Mucosa of rectum (tissue), 2 donors: ENCODE measurements at regions not wholly inside any gene's neighbourhood (a gene's known extent, or its start where the extent isn't known, plus 50 kb on each side); places are given as distances from the start of the nearest gene placed in this dataset.
"Not testable (repeated sequence)": the region's sequence is repeated elsewhere in the genome, so short reads cannot be mapped to it uniquely, and the experiment has no call there.

Experiments used
- H3K27ac ChIP-seq, 2 donors: one replicate each; pipeline ENCODE4 v1.7.0; 2013; ENCODE audit warnings: inconsistent platforms in 2 of 2, low read depth in 2 of 2, low read length in 2 of 2
- H3K27me3 ChIP-seq, 2 donors: one replicate each; pipeline ENCODE4 v1.7.0; 2013; ENCODE audit warnings: low read length in 2 of 2; ENCODE audit not compliant: control insufficient read depth in 2 of 2, insufficient read depth in 2 of 2
- H3K36me3 ChIP-seq, 2 donors: one replicate each; pipeline ENCODE4 v1.7.0; 2013; ENCODE audit warnings: low read length in 2 of 2; ENCODE audit not compliant: control insufficient read depth in 2 of 2, insufficient read depth in 2 of 2
- H3K4me1 ChIP-seq, 2 donors: one replicate each; pipeline ENCODE4 v1.7.0; 2013; ENCODE audit warnings: low read length in 2 of 2, mild to moderate bottlenecking in 1 of 2; ENCODE audit not compliant: control insufficient read depth in 2 of 2, insufficient read depth in 2 of 2
- H3K4me3 ChIP-seq, 2 donors: one replicate each; pipeline ENCODE4 v1.7.0; 2013; ENCODE audit warnings: low read length in 2 of 2
- H3K9ac ChIP-seq, 2 donors: one replicate each; pipeline ENCODE4 v1.7.0; 2013; ENCODE audit warnings: low read length in 2 of 2, low read depth in 1 of 2, mild to moderate bottlenecking in 1 of 2
- H3K9me3 ChIP-seq, 2 donors: one replicate each; pipeline ENCODE4 v1.7.0; 2013; ENCODE audit warnings: low read length in 2 of 2; ENCODE audit not compliant: control insufficient read depth in 2 of 2
- donor health status: healthy.
- donor health status: Normal muscosa, but diverticular disease.

- H3K27me3 ChIP-seq, result no peaks in the 10 kb centered on the region
- H3K9ac ChIP-seq, result no peak overlapping the region
- H3K4me1 ChIP-seq, result no peaks in the 10 kb centered on the region
- no peaks in the 10 kb centered on the region for H3K9me3 ChIP-seq
- no peak overlapping the region for H3K27ac ChIP-seq
- H3K36me3 ChIP-seq, result no peaks in the 10 kb centered on the region
- H3K4me3 ChIP-seq, result no peak overlapping the region
These were observed 79.3 kb upstream of the C12orf71 start for GRCh38 chr12:27161458-27162228.

- H3K4me3 ChIP-seq, result no peak overlapping the region
- no peak overlapping the region for H3K27ac ChIP-seq
- no peaks in the 10 kb centered on the region for H3K9me3 ChIP-seq
- H3K4me1 ChIP-seq, result no peaks in the 10 kb centered on the region
- H3K36me3 ChIP-seq, result no peaks in the 10 kb centered on the region
- H3K27me3 ChIP-seq, result no peaks in the 10 kb centered on the region
- no peak overlapping the region for H3K9ac ChIP-seq
These were observed 79.8 kb upstream of the C12orf71 start for GRCh38 chr12:27162229-27162537.

GRCh38 chr12:27163048-27163715 lies 80.8 kb upstream of the C12orf71 start:
- no peaks in the 10 kb centered on the region for H3K36me3 ChIP-seq
- H3K27ac ChIP-seq, result peak overlapping the region in 1 of 2 donors; percentile 36
- no peaks in the 10 kb centered on the region for H3K9me3 ChIP-seq
- no peak overlapping the region for H3K4me3 ChIP-seq
- no peaks in the 10 kb centered on the region for H3K27me3 ChIP-seq
- no peak overlapping the region for H3K9ac ChIP-seq
- H3K4me1 ChIP-seq, result no peaks in the 10 kb centered on the region

- Histone ChIP-seq H3K9me3 (no peaks in the 10 kb centered on the region), H3K4me1 (no peaks in the 10 kb centered on the region), H3K36me3 (no peaks in the 10 kb centered on the region), H3K4me3 (no peak overlapping the region), H3K27me3 (no peaks in the 10 kb centered on the region), H3K27ac (peak overlapping the region in 1 of 2 donors; percentile 36), H3K9ac (no peak overlapping the region)
These were observed 80.2 kb upstream of the STK38L start for GRCh38 chr12:27163894-27164293.

- Histone ChIP-seq H3K4me3 (no peak overlapping the region), H3K36me3 (no peaks in the 10 kb centered on the region), H3K4me1 (no peaks in the 10 kb centered on the region), H3K27me3 (no peaks in the 10 kb centered on the region), H3K9me3 (no peaks in the 10 kb centered on the region), H3K27ac (peak overlapping the region; percentile 15 to 48), H3K9ac (no peak overlapping the region)
These were observed 79.6 kb upstream of the STK38L start for GRCh38 chr12:27164330-27165040.

- not testable (repeated sequence) for H3K4me3 ChIP-seq, H3K27me3 ChIP-seq, H3K9me3 ChIP-seq
These were observed 78.1 kb upstream of the STK38L start for GRCh38 chr12:27165958-27166357.

GRCh38 chr12:27171494-27171893 lies 72.6 kb upstream of the STK38L start:
- not testable (repeated sequence) for H3K27me3 ChIP-seq, H3K36me3 ChIP-seq, H3K9ac ChIP-seq, H3K4me1 ChIP-seq, H3K4me3 ChIP-seq, H3K9me3 ChIP-seq, H3K27ac ChIP-seq

More at GRCh38 chr12:27165958-27166357, 78.1 kb upstream of the STK38L start:
- H3K4me1 ChIP-seq, H3K36me3 ChIP-seq, H3K9ac ChIP-seq, H3K27ac ChIP-seq: not testable (repeated sequence)

GRCh38 chr12:27176765-27177164 lies 67.3 kb upstream of the STK38L start:
- Histone ChIP-seq H3K9ac (no peak overlapping the region), H3K4me3 (no peak overlapping the region), H3K9me3 (no peaks in the 10 kb centered on the region), H3K36me3 (no peaks in the 10 kb centered on the region), H3K4me1 (no peaks in the 10 kb centered on the region), H3K27me3 (no peaks in the 10 kb centered on the region), H3K27ac (no peak overlapping the region)

GRCh38 chr12:27177706-27178105 lies 66.4 kb upstream of the STK38L start:
- Histone ChIP-seq H3K9ac (no peak overlapping the region), H3K27me3 (no peaks in the 10 kb centered on the region), H3K4me1 (no peaks in the 10 kb centered on the region), H3K9me3 (no peaks in the 10 kb centered on the region), H3K27ac (no peak overlapping the region), H3K36me3 (no peaks in the 10 kb centered on the region), H3K4me3 (no peak overlapping the region)

- H3K9me3 ChIP-seq, result no peaks in the 10 kb centered on the region
- no peak overlapping the region for H3K4me3 ChIP-seq
- no peaks in the 10 kb centered on the region for H3K4me1 ChIP-seq
- H3K36me3 ChIP-seq, result no peaks in the 10 kb centered on the region
- H3K27ac ChIP-seq, result no peak overlapping the region
- no peaks in the 10 kb centered on the region for H3K27me3 ChIP-seq
- no peak overlapping the region for H3K9ac ChIP-seq
These were observed 65.8 kb upstream of the STK38L start for GRCh38 chr12:27178255-27178654.
